Femur (tissue), 1 donor: ENCODE measurements at regions not wholly inside any gene's neighbourhood (a gene's known extent, or its start where the extent isn't known, plus 50 kb on each side); places are given as distances from the start of the nearest gene placed in this dataset.

Source experiments
- DNase-seq: peaks from one replicate; pipeline ENCODE4 v3.0.0-alpha.2; 2017

- DNase-seq = no peak
Measured at GRCh38 chr20:41879123-41879522, 260.9 kb upstream of the CHD6 start.

GRCh38 chr20:41877911-41878310 is 259.7 kb upstream of the CHD6 start:
- no peak for DNase-seq

GRCh38 chr20:41874658-41875057 is 256.5 kb upstream of the CHD6 start:
- DNase-seq = no peak

- no peak for DNase-seq
Measured at GRCh38 chr20:41872930-41873329, 254.8 kb upstream of the CHD6 start.

GRCh38 chr20:41870869-41871462 is 252.8 kb upstream of the CHD6 start:
- no peak for DNase-seq

- no peak for DNase-seq
Measured at GRCh38 chr20:41869261-41869660, 251.1 kb upstream of the CHD6 start.

- DNase-seq = no peak
Measured at GRCh38 chr20:41865938-41866337, 247.8 kb upstream of the CHD6 start.

GRCh38 chr20:41862476-41862875 is 244.3 kb upstream of the CHD6 start:
- DNase-seq = no peak

GRCh38 chr20:41861772-41862422 is 243.7 kb upstream of the CHD6 start:
- no peak for DNase-seq

GRCh38 chr20:41854765-41855164 is 236.6 kb upstream of the CHD6 start:
- no peak for DNase-seq

GRCh38 chr20:41853806-41854205 is 235.6 kb upstream of the CHD6 start:
- no peak for DNase-seq

- no peak for DNase-seq
Measured at GRCh38 chr20:41848180-41848579, 230.0 kb upstream of the CHD6 start.

GRCh38 chr20:41837669-41838224 is 219.6 kb upstream of the CHD6 start:
- DNase-seq = no peak

- no peak for DNase-seq
Measured at GRCh38 chr20:41833739-41834138, 215.6 kb upstream of the CHD6 start.

GRCh38 chr20:41830702-41831101 is 212.5 kb upstream of the CHD6 start:
- no peak for DNase-seq

- DNase-seq = no peak
Measured at GRCh38 chr20:41819436-41819835, 201.3 kb upstream of the CHD6 start.

GRCh38 chr20:41818991-41819390 is 200.8 kb upstream of the CHD6 start:
- no peak for DNase-seq

GRCh38 chr20:41818369-41818768 is 200.2 kb upstream of the CHD6 start:
- DNase-seq = no peak

GRCh38 chr20:41811456-41811855 is 193.3 kb upstream of the CHD6 start:
- no peak for DNase-seq

- DNase-seq = no peak
Measured at GRCh38 chr20:41800040-41800439, 181.9 kb upstream of the CHD6 start.

GRCh38 chr20:41798930-41799502 is 180.8 kb upstream of the CHD6 start:
- no peak for DNase-seq

GRCh38 chr20:41786158-41786557 is 168.0 kb upstream of the CHD6 start:
- DNase-seq = no peak

- DNase-seq = no peak
Measured at GRCh38 chr20:41784209-41784958, 166.2 kb upstream of the CHD6 start.
